HEK293 (cell line): ENCODE measurements at regions not wholly inside any gene's neighbourhood (a gene's known extent, or its start where the extent isn't known, plus 50 kb on each side); places are given as distances from the start of the nearest gene placed in this dataset.

Experiments used
- ATF2 ChIP-seq: fragments of 450-650 bp; formaldehyde crosslinking; IDR thresholded peaks from 2 replicates; pipeline ENCODE4 v1.5.1; 2016; ENCODE audit warnings: missing biosample characterization, missing genetic modification characterization, low read depth
- CTCF ChIP-seq: fragments of 450-650 bp; formaldehyde crosslinking; IDR thresholded peaks from 2 replicates; pipeline ENCODE4 v1.5.1; 2016; ENCODE audit warnings: missing biosample characterization, missing genetic modification characterization
- ZBTB8A ChIP-seq: fragments of 450-650 bp; formaldehyde crosslinking; IDR thresholded peaks from 2 replicates; pipeline ENCODE4 v1.5.1; 2016; ENCODE audit warnings: missing biosample characterization, missing genetic modification characterization
- ZNF114 ChIP-seq: fragments of 450-650 bp; formaldehyde crosslinking; IDR thresholded peaks from 2 replicates; pipeline ENCODE4 v1.5.0; 2017; ENCODE audit warnings: missing biosample characterization, missing genetic modification characterization
- ZNF776 ChIP-seq: fragments of 450-650 bp; formaldehyde crosslinking; IDR thresholded peaks from 2 replicates; pipeline ENCODE4 v1.5.0; 2017; ENCODE audit warnings: missing biosample characterization, missing genetic modification characterization, borderline replicate concordance
- ZSCAN16 ChIP-seq: fragments of 450-650 bp; formaldehyde crosslinking; IDR thresholded peaks from 2 replicates; pipeline ENCODE4 v1.5.1; 2016; ENCODE audit warnings: missing biosample characterization, missing genetic modification characterization

- no peak for TF ChIP-seq ATF2 (tag by site-specific recombination)
- TF ChIP-seq ZSCAN16 (tag by site-specific recombination): no peak
- no peak for TF ChIP-seq ZNF776 (tag by site-specific recombination)
- TF ChIP-seq ZBTB8A (tag by site-specific recombination): no peak
- no peak for TF ChIP-seq CTCF (tag by site-specific recombination)
- TF ChIP-seq ZNF114: no peak
These were observed 76.2 kb upstream of the ICA1 start for GRCh38 chr7:8338206-8338605.
